OCI-LY3 (cell line): ENCODE measurements at regions not wholly inside any gene's neighbourhood (a gene's known extent, or its start where the extent isn't known, plus 50 kb on each side); places are given as distances from the start of the nearest gene placed in this dataset.

Source experiments
- H2AFZ ChIP-seq: fragments of 200-600, 300-600 bp; shearing (Covaris generic); 2 replicates; pipeline ENCODE4 v1.6.0; 2014; ENCODE audit warnings: antibody characterized with exemption, low read depth, low read length
- H3K27ac ChIP-seq: fragments of 200-600, 300-600 bp; sonication (generic); 2 replicates; pipeline ENCODE4 v1.5.1; 2014; ENCODE audit warnings: mild to moderate bottlenecking, low read length, moderate library complexity, mixed read lengths
- H3K27me3 ChIP-seq: fragments of 200-600, 300-600 bp; sonication (generic); 2 replicates; pipeline ENCODE4 v1.6.1; 2014; ENCODE audit warnings: low read depth, low read length, mixed read lengths
- H3K36me3 ChIP-seq: fragments of 200-600, 300-600 bp; sonication (generic); replicated peaks from 2 replicates; pipeline ENCODE3; 2014; ENCODE audit warnings: low read depth, low read length, mixed read lengths
- H3K4me1 ChIP-seq: fragments of 300-600, 200-600 bp; sonication (generic); 2 replicates; pipeline ENCODE4 v1.6.1; 2014; ENCODE audit warnings: low read length, mixed read lengths
- H3K4me2 ChIP-seq: fragments of 200-600, 300-600 bp; sonication (generic); 2 replicates; pipeline ENCODE4 v1.6.1; 2014; ENCODE audit warnings: low read length, mixed read lengths
- H3K4me3 ChIP-seq: fragments of 300-600, 200-600 bp; sonication (generic); 2 replicates; pipeline ENCODE4 v1.5.1; 2014; ENCODE audit warnings: antibody characterized with exemption, mild to moderate bottlenecking, low read length, moderate library complexity
- H3K79me2 ChIP-seq: fragments of 300-600, 200-600 bp; shearing (Covaris generic); 2 replicates; pipeline ENCODE4 v1.6.1; 2014; ENCODE audit warnings: mild to moderate bottlenecking, low read length, mixed read lengths
- H3K9ac ChIP-seq: fragments of 300-600, 200-600 bp; shearing (Covaris generic); 2 replicates; pipeline ENCODE4 v1.6.0; 2014; ENCODE audit warnings: mild to moderate bottlenecking, low read length, moderate library complexity
- H3K9me3 ChIP-seq: fragments of 200-600, 300-600 bp; shearing (Covaris generic); 2 replicates; pipeline ENCODE4 v1.6.1; 2014; ENCODE audit warnings: low read length, mixed read lengths; ENCODE audit not compliant: insufficient read depth
- H4K20me1 ChIP-seq: fragments of 200-600, 300-600 bp; sonication (generic); 2 replicates; pipeline ENCODE4 v1.6.1; 2016; ENCODE audit warnings: low read length, mixed read lengths; ENCODE audit not compliant: insufficient read depth
- CTCF ChIP-seq: fragments of 200-600, 300-600 bp; sonication (generic); IDR thresholded peaks from 2 replicates; pipeline ENCODE4 v1.5.1; 2014; ENCODE audit warnings: antibody characterized with exemption, low read length, low read depth
- EZH2phosphoT487 ChIP-seq: fragments of 200-600 bp; shearing (Covaris generic); IDR thresholded peaks from 2 replicates; pipeline ENCODE4 v1.6.1; 2018; ENCODE audit warnings: antibody characterized with exemption, mixed run types, low read depth

- H3K27ac ChIP-seq, result no peak overlapping the region
- H3K4me2 ChIP-seq, result no peak overlapping the region
- H2AFZ ChIP-seq, result no peak overlapping the region
- no peaks in the 10 kb centered on the region for H4K20me1 ChIP-seq
- H3K79me2 ChIP-seq, result no peaks in the 10 kb centered on the region
- H3K27me3 ChIP-seq, result no peaks in the 10 kb centered on the region
- H3K9ac ChIP-seq, result no peak overlapping the region
- no peak for TF ChIP-seq CTCF
- no peak for TF ChIP-seq EZH2phosphoT487
- H3K4me1 ChIP-seq, result no peaks in the 10 kb centered on the region
- H3K4me3 ChIP-seq, result no peak overlapping the region
- no peaks in the 10 kb centered on the region for H3K9me3 ChIP-seq
- no peaks in the 10 kb centered on the region for H3K36me3 ChIP-seq
Measured at GRCh38 chr10:3538656-3539531, 246.1 kb downstream of the KLF6 start.

GRCh38 chr10:3538291-3538655 is 246.7 kb downstream of the KLF6 start:
- Histone ChIP-seq H3K9me3 (no peaks in the 10 kb centered on the region), H3K4me3 (no peak overlapping the region), H2AFZ (no peak overlapping the region), H3K36me3 (no peaks in the 10 kb centered on the region), H3K79me2 (no peaks in the 10 kb centered on the region), H3K27ac (no peak overlapping the region), H3K4me1 (no peaks in the 10 kb centered on the region), H3K27me3 (no peaks in the 10 kb centered on the region), H4K20me1 (no peaks in the 10 kb centered on the region), H3K9ac (no peak overlapping the region), H3K4me2 (no peak overlapping the region)
- TF ChIP-seq CTCF, result no peak
- no peak for TF ChIP-seq EZH2phosphoT487

GRCh38 chr10:3537518-3537917 is 247.5 kb downstream of the KLF6 start:
- Histone ChIP-seq H3K79me2 (no peaks in the 10 kb centered on the region), H3K36me3 (no peaks in the 10 kb centered on the region), H3K9ac (no peak overlapping the region), H3K4me2 (no peak overlapping the region), H3K4me1 (no peaks in the 10 kb centered on the region), H2AFZ (no peak overlapping the region), H3K4me3 (no peak overlapping the region), H3K27me3 (no peaks in the 10 kb centered on the region), H4K20me1 (no peaks in the 10 kb centered on the region), H3K27ac (no peak overlapping the region), H3K9me3 (no peaks in the 10 kb centered on the region)
- TF ChIP-seq CTCF (no peak), EZH2phosphoT487 (no peak)

- no peaks in the 10 kb centered on the region for H4K20me1 ChIP-seq
- no peaks in the 10 kb centered on the region for H3K4me1 ChIP-seq
- TF ChIP-seq CTCF, result no peak
- TF ChIP-seq EZH2phosphoT487, result no peak
- H3K27ac ChIP-seq, result no peak overlapping the region
- no peaks in the 10 kb centered on the region for H3K79me2 ChIP-seq
- H3K4me3 ChIP-seq, result no peak overlapping the region
- H3K4me2 ChIP-seq, result no peak overlapping the region
- H3K36me3 ChIP-seq, result no peaks in the 10 kb centered on the region
- no peaks in the 10 kb centered on the region for H3K9me3 ChIP-seq
- H3K27me3 ChIP-seq, result no peaks in the 10 kb centered on the region
- H3K9ac ChIP-seq, result no peak overlapping the region
- H2AFZ ChIP-seq, result no peak overlapping the region
Measured at GRCh38 chr10:3535001-3535400, 250.0 kb downstream of the KLF6 start.
